ENCODE measurements at regions not wholly inside any gene's neighbourhood (a gene's known extent, or its start where the extent isn't known, plus 50 kb on each side); places are given as distances from the start of the nearest gene placed in this dataset.

DNA sequence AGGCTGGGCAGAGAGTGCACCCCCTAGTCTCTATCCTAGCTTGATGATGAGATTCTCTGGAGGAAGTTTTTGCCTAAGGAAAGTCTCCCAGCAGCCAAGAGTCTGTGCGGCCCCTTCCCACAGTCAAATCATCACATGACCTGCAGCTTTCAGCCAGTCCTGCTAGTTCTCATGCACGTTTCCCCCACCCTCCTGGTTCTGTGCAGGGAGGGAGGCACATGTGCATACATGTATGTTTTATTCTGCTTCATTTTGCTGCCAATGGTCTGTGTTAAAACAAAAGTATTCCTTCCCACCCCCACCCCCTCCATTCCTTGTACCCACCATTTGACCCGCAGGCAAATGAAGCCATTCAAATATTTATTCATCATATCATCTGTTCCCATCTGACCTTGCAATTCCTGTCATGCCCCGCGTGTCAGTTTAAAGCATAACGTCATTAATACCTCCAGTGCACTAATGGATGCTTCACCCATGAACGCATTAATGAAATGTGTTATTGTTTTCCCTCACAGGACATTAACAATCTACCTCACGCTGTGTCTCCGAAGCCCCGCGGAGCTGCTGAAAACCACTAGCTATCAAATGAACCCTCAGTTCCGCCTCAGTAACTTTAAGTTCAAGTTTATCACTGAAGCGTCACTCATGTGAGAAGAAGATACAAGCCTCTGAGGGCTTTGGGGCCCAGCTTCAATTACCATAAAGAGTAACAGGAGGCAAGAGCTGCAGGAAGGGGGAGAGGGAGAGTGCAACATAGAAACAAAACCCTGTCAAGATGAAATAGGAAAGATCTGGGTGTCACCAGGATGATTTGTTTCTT lies 139.6 kb downstream of the RASEF start:
- no peaks in the 10 kb centered on the region for H3K36me3 ChIP-seq (ENCODE audit: control insufficient read depth, insufficient read depth, low read length)
- H3K4me3 ChIP-seq (ENCODE audit: low read depth, low read length) = no peak overlapping the region
- DNase-seq (ENCODE audit: low read depth) (peak; percentile 44), FAIRE-seq (no peak)
- H3K27me3 ChIP-seq (ENCODE audit: control insufficient read depth, insufficient read depth, low read length) = no peaks in the 10 kb centered on the region
- TF ChIP-seq, protein P1, sequence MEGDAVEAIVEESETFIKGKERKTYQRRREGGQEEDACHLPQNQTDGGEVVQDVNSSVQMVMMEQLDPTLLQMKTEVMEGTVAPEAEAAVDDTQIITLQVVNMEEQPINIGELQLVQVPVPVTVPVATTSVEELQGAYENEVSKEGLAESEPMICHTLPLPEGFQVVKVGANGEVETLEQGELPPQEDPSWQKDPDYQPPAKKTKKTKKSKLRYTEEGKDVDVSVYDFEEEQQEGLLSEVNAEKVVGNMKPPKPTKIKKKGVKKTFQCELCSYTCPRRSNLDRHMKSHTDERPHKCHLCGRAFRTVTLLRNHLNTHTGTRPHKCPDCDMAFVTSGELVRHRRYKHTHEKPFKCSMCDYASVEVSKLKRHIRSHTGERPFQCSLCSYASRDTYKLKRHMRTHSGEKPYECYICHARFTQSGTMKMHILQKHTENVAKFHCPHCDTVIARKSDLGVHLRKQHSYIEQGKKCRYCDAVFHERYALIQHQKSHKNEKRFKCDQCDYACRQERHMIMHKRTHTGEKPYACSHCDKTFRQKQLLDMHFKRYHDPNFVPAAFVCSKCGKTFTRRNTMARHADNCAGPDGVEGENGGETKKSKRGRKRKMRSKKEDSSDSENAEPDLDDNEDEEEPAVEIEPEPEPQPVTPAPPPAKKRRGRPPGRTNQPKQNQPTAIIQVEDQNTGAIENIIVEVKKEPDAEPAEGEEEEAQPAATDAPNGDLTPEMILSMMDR (IDR thresholded peaks at IDR 0.05; ENCODE audit: insufficient read depth, low read length, severe bottlenecking) = no peak

DNA sequence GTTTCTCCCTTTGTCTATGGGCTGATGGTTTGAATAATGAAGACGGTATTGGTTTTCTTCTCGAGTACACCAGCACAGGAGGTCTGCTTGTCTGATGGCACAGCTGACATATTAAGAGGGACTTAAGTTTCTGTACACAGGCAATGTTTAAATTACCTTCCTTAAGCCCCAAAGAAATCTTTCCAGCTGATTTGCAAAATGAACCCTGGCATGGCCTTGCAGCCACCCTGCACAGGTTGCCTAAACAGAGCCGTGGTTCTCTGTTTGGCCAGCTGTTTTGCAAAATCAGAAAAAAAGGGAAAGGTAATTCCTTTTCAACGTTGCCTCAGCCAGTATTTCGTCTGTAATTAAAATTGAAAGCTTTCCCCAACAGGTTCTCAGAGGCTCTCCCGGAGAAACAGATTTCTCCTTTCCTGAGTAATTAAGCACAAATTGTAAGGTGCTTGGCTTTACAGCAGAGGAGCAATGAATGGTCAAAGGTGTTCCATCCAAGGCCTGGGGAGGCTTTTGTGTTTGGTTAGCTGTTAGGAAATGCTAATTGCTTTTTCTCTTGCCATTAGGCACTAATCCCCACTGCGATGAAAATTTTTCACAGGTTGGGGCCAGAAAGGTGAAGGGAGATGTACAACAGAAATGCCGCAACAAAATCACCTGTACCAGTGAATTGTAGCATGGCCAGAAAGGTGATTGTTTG lies 138.9 kb downstream of the RASEF start:
- H3K4me3 ChIP-seq (ENCODE audit: low read depth, low read length) = no peak overlapping the region
- H3K27me3 ChIP-seq (ENCODE audit: control insufficient read depth, insufficient read depth, low read length) = no peaks in the 10 kb centered on the region
- DNase-seq (ENCODE audit: low read depth) (no peak), FAIRE-seq (no peak)
- no peaks in the 10 kb centered on the region for H3K36me3 ChIP-seq (ENCODE audit: control insufficient read depth, insufficient read depth, low read length)
- TF ChIP-seq, protein P1 (IDR thresholded peaks at IDR 0.05; ENCODE audit: insufficient read depth, low read length, severe bottlenecking) = no peak

All from bronchial epithelial cell (primary cell).